HG03457 (cell line): ENCODE measurements at regions not wholly inside any gene's neighbourhood (a gene's known extent, or its start where the extent isn't known, plus 50 kb on each side); places are given as distances from the start of the nearest gene placed in this dataset.

Experiments
- ATAC-seq: cut with Tn5 transposase; IDR thresholded peaks from one replicate; pipeline ENCODE4 v1.9.1; 2021; ENCODE audit warnings: moderate number of reproducible peaks; ENCODE audit not compliant: unreplicated experiment

DNA sequence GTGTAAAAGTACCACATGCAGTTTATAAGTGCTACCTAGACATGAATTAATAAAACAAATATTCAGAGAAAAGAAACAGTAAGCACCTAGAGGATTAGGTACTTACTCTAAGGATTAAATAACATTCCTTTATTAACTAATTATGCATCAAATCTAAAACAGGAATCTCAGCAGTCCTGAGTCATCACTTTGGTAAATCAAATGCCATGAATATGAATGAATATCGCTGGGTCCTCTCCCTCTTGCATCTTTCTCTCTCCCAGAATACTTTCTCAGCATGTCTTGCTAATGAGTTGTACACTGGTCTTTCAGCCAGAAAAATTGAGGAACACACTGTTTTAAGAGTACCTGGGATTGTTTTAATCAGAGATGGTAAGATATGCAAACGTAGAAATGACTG, 225.5 kb upstream of the NFE2L3 start:
- no peak for ATAC-seq

DNA sequence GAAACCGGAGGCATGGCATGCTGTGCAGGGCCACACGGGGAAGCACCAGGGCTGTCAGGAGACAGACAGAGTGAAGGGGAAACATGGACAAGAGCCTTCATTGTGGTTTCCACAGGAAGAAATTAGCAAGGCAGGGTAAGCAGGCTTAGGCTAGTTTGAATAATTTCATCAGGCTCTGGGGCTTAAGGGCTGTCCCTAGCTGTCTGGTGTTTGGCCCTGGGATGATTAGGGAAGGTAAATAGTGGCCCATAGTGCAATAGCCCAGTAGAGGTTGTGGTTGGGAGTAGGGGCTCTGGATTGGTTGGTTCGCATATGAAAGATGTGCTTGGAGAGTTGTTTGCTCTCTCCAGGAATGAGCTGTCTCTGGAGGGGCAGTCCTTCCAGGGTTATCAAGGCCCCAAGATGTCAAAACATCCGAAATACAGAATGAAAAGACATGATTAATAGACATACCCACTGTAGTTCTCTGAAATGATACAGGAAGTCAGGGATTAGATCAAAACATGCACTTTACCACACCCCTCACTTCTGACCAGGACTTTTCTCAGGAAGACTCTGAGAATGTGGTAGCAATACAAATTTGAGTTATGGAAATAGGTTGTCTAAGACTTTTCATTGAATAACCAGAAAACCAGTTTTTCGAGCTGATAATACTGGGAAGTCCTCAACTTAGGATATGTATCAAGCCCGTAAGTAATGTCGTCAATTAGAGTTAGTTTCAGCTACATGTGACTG, 224.9 kb upstream of the NFE2L3 start:
- ATAC-seq: no peak

DNA sequence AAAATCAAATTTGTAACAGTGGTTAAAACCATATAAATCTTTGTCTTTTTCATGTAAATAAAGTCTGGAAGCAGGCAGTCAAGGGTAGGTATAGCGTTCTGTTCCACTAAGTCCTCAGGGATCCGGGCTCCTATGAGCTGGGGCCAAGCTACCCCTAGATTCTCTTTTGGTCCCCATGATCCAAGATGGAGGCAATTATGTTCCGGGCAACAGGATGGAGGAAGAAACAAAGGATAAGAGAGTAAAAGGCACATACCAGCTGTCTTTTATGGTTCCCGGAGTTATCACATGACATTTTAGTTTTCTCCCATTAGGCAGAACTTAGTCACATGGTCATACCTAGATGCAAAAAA, 224.4 kb upstream of the NFE2L3 start:
- no peak for ATAC-seq

DNA sequence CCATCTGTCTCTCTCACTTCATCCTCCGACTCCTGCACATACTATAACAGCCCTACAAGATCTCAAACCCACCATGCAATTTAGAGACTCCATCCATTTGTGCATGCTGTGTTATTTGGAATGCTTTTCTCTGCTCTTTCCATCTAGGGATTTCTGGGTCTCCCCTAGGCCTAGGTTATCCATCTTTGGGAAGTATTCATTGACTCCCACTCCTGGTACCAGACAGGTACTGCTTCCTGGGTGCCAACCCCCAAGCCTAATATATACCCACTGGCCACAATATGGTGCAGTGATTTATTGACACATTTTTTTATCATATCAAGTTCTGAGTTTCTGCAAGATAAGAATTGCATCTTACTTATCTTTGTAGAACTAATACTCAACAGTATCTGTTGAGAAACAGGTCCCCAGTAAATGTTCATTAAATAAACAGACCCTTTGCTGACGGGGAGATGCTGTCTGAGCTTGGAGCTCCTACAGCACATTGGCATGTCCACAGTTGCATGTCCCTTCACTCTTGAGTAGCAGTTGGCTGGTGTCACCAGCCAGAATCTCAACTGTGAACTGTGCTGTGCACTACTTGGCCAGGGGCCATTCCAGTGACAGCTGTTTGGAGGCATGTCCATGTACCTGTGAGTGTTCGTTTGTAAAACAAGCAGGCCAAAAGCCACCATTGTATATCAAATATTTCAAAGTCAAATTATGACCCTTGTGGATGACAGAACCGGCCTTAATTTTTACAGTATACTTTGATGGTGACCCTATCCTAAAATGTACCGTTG, 223.3 kb upstream of the NFE2L3 start:
- no peak for ATAC-seq

DNA sequence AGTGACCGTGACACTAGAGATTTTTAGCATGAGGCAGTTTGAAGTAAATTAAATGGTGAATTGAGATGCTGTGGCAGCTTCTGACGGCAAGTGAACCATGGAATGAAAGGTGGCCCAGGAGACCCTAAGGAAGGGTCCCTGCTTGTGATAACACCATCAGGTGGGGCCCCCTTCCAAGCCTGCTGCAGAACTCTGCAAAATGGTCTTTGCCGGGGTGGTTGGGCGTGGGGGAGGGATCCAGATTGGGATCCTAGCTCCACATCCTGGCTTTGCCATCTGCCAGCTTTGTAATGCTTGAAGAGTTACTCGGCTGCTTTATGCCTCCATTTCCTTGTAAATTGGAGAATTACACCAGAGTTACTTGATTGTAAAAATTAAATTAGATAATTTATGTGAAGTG, 222.6 kb upstream of the NFE2L3 start:
- ATAC-seq: no peak

DNA sequence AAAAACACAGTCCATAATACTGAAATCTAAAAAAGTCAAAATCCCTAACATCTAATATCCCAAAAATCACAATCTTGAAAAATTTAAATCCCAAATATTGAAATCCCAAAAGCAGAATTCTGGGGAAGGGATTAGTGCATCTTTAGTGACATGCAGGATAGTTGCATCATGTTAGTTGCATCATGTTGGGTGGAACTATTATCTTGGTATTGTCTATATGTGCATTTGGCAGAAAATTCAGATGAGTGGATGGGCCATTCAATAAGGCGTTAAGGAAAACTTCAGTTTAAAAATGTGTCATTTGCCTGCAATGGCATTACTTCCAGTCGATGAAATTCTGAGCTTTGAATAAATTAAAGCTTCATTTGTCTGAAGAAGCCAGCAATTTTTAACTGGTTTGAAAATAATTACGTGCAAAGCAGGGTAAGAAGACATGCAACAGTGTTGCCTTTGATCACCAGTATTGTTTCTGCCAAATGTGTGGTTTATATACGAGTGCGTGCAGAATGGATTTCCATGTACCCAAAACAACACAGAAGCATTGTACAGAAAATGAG, 221.4 kb upstream of the NFE2L3 start:
- ATAC-seq: no peak

DNA sequence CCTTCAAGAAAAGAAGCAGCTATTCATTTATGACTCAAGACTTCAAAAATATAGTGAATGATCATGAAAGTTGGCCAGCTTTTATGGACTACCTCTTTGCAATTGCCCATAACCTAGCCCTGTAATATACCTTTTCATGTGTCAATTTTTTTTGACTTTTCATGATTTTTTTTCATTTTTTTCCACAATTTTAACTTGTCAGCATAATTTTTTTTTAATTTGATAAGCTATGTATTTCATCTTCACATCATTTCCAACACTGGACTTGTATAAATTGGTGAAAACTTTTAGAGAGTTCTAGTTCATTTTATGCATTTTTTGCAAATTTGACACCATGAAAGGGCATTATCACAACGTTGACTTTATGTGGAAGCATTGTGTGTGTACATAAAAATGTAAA, 220.8 kb upstream of the NFE2L3 start:
- no peak for ATAC-seq

DNA sequence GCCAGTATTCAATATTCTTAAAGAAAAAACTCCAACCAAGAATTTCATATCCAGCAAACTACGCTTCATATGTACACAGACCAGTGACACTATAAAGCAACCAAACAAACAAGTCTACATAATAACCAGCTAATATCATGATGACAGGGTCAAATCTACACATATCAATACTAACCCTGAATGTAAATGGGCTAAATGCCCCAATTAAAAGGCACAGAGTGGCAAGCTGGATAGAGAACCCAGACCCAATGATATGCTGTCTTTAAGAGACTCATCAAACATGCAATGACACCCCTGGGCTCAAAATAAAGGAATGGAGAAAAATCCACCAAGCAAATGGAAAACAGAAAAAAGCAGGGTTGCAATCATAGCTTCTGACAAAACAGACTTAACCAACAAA, 218.1 kb upstream of the NFE2L3 start:
- no peak for ATAC-seq

DNA sequence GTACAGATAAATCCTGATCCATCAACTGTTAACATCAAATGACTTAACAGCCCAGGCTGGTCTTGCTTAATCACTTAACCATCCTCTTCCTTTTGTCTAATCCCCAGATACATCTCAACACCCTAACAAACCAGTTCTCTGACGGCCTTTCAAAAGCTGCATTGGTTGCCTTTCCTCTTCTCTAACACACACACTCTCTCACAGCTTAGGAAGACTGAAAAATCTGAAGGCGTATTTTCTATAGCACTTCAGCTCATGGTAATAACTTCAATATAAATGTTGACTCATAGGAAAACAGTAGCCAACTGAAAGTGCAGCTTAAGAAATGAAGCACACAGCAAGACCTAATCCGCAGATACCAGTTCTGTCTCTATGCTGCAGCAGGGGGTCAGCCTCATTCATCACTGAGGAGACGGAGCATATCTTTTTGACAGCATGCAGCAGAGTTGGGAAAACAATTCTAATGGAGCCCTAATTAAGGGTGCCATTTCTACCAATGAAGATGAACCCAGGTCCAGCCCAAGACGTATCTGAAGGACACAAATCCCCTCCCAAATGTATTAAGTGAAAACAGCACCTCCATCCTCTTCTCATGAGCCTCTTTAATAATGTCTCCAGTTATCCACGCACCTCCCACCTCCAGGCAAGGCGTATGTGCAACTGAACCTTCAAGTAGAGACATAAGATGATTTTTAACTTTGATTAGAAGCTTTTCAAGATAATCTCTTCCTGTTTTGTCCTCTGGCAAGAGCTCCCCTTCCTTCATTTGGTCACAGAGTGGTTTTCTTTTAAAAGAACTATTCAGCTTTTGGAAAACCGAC, 211.7 kb upstream of the NFE2L3 start:
- ATAC-seq: no peak

DNA sequence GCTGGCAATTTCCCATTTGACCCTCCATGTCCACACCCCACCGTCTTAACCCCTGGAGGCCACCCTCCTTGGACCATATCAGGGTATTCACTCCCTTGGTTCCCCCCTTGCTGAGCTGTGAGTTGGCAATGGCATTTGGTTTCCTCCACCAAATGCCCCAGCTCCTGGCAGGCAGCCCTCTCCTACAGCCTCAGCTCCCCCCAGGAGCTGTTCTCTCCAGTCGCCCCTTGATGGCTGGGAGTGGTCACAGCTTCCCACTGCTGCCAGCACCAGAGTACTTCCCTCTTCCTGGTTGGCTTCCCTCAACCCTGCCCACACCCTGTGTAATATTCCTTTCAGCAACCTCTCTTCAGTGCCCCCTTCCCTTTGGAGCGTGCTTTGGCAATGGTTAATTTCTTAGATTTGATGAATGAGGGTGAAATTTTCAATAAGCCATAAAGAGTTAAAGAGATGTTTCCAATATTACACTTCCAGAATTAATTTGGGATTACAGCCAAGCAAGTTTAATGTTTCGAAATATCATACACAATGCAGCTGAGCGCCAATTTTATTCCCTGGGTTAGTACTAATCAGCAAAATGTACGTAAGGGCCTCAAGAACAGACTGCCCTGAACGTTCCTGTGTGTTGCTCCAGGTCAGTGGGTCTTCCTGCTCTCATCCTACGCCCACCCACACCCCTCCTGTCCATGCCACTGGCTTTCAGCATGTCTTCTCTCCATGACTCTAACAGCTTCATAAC, 207.1 kb upstream of the NFE2L3 start:
- no peak for ATAC-seq

DNA sequence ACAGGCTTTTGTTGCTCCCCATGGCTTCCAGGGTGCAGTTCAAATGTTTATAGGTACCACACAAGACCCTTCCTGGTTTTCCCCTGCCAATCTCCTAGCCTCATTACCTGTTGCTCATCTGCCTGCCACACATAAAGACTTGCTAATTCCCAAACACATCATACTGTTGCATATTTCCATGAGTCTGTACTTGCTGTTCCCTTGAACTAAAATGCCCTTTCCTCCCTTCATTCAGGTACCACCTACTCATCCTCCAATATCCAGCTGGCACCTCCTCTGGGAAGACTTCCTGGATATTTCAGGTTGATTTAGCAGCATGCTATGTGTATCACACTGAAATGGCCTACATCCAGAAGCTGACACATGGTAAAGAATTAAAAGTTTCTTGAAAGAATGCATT, 206.4 kb upstream of the NFE2L3 start:
- ATAC-seq: no peak

DNA sequence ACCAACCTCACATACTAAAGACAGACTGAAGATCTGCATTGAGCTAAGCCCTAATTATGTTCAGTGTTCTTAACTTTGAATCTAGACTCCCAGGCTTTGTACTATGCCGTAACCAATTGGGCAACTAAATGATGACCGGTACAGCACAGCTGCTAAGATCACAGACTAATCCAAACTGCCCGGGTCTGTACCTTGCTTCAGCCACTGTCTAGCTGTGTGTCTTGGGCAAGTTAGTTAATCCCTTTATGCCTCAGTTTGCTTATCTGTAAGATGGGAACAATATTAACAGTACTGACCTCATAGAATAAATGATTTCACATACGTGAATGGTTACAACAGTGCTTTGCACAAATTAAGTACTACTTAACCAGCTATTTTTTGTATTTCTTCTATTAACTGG, 205.8 kb upstream of the NFE2L3 start:
- no peak for ATAC-seq

DNA sequence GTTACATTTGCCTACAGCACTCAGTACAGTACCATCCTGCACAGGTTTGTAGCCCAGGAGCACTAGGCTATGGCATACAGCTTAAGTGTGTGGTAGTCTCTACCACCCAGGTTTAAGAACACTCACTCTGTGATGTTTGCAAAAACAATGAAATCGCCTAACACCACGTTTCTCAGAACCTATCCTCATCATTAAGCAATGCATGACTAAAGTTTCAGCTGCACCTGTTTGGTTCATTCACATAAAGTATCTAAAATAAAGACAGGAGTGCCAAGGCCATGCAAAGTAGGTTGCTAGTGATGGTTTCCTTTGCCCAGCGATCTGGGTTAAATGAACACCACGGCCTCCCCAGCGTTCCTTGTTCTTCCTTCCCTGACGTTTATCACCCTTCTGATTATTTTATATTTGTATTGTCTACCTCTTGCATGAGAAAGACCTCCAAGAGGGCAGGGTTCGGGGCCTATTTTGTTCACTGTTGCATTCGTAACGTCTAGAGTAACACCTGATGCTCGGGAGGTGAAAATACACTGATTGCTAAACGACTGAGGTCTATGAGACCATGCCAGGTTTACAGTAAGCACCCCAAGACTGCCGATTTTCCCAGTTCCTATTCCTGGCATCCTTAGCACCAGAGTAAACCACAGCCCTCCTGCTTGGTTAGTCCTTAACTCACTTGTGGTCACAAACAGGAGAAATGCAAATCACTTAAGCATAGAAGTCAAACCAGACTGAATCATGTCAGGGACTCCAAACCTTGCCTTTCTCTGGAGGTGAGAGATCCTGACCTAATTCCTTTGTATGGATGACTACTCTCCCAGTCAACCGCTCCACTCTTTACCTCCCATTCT, 204.1 kb upstream of the NFE2L3 start:
- no peak for ATAC-seq

DNA sequence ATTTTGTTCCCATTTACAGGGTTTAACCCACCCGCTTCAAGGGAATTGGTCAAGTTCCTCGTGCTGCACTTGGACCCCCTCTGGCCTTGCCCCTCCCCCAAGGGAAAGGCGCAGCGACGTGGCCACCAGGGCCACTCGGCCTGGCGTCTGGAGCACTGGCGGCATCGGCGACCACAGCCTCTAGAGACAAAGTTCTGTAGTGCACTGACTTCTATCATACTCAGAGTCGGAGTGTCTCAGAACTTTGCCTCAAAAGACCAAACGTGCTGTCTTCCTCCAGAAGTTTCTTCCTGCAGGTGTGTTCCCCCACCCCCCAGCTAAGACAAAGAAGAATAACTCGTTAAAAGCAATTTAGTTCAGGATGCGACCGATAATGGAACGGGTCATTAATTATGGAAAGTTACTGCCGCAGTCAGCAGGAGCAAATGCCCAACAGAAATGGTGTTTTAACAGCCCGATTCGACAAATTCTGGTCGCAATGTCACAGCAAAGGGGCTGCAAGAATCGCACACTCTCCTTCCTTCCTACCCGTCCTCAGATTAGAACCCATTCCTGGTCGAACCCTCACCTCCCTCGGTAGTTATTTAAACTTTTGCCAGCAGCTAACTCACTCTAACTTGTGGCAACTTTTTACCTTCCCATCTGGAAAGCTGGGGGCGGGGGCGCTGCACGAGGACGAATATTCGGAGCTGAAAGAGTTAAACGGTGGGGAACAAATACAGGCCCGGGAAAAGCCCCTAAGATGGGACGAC, 202.1 kb upstream of the NFE2L3 start:
- ATAC-seq: no peak

DNA sequence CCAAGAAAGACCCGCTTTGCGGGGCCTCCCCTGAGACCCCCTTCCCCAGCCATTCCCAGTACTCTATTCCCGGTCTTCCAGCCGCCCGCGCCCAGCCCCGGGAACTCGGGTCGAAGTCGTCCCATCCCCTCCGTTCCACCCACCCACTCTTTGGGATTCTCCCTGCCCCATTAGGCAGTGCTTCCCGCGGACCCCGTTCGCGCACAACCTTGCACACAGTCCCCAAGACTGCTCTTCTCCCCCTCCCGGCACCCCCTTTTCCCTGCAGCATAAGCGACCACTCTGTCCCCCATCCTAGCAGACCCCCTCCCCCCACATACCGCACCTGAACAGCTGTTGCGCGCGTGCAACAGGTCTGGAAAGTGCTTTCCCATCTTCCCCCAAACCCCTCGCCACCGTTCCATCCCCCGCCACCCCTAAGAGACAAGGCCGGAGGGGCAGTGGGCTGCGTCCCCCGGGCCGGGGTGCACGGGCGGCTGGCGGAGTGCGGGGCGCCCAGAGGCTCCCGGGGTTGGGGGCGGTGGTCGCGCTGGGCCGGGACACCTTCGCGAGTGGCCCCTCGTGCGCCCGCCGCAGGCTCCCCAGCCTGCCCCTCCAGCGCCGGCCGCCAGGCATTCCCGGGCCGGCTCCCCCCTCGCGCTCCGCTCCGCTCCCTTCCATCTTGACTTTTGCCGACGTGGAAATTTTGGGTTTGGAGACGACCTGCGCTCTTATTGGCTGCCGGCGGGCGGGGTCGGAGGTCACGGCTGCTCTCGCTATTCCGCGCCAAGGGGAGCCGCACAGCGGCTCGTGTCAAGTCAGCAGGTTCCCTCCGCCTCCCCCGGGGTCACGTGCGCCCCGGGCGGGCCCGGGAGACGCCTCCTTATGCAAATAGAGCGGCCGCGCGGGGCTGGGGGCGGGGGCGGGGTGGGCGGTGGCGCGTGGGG, 201.2 kb upstream of the NFE2L3 start:
- ATAC-seq: peak; percentile 73

DNA sequence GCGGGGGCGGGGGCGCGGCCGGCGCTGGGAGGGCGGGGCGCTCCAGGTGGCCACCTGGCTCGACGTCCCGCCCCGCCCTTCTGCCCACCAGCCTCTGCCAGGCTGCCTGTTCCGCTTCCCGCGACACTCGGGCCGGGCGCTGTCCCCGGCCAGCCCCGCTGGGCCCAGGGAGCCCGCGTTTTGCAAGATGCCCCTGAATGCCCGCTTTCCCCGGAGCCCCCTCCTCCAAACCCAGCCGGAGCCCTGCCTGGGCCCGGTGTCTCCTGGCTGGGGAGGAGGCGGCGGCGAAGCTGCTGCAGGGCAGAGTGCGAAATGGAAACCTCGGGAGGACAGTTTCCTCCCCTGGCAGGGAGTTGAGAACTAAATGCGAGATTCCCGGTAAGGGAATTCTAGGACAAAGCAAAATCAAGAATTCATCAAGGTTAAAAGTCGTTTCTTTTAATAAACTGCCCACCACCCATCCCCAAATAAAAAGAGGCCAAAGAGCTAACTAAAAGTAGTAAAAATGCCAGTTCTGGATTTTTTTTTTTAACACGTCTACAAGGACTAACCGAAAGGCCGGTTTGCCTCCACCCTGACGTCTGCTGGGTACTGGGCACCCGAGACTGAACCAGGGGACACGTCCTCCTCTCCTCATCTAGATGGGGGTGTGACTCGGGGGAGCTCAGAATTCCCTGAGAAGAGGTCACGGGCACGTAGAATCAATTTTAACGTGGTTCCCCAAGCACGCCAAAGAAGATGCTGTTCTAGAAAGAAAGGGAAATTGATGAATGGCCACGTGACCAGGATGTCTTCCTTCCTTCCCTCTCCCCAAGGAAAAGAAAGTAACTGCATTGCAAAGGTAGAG, 200.4 kb upstream of the NFE2L3 start:
- ATAC-seq: peak; percentile 47
